ENCODE measurements at regions not wholly inside any gene's neighbourhood (a gene's known extent, or its start where the extent isn't known, plus 50 kb on each side); places are given as distances from the start of the nearest gene placed in this dataset.

- DNase-seq (ENCODE audit: low spot score), result no peak
Measured at GRCh38 chr14:25101276-25101675, 51.3 kb upstream of the STXBP6 start.

Data from HuH-7.5 (cell line).